ENCODE measurements at regions not wholly inside any gene's neighbourhood (a gene's known extent, or its start where the extent isn't known, plus 50 kb on each side); places are given as distances from the start of the nearest gene placed in this dataset.

DNA sequence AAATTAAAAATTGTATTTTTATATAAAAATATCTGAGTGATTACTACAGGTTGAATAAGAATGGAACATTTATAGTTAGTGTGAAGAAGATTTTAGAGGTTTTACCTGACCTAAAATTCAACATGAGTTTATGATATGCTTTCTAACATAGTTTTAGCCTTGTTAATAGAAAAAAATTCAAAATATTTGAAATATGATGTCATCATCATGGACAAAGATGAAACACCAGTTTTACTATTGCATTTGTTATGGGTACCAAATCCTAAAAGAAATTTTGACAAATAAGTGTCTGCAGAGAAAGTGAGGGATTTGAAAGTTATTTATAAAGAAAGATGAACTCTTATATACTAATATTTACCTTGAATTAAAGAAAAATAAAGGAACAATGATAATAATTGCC lies 479.7 kb downstream of the TBC1D32 start:
- TF ChIP-seq, protein P1, sequence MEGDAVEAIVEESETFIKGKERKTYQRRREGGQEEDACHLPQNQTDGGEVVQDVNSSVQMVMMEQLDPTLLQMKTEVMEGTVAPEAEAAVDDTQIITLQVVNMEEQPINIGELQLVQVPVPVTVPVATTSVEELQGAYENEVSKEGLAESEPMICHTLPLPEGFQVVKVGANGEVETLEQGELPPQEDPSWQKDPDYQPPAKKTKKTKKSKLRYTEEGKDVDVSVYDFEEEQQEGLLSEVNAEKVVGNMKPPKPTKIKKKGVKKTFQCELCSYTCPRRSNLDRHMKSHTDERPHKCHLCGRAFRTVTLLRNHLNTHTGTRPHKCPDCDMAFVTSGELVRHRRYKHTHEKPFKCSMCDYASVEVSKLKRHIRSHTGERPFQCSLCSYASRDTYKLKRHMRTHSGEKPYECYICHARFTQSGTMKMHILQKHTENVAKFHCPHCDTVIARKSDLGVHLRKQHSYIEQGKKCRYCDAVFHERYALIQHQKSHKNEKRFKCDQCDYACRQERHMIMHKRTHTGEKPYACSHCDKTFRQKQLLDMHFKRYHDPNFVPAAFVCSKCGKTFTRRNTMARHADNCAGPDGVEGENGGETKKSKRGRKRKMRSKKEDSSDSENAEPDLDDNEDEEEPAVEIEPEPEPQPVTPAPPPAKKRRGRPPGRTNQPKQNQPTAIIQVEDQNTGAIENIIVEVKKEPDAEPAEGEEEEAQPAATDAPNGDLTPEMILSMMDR (IDR thresholded peaks at IDR 0.05): no peak
- TF ChIP-seq POLR2A (IDR thresholded peaks at IDR 0.05): no peak

Data from Peyer's patch (tissue), 4 donors.